ENCODE measurements at regions not wholly inside any gene's neighbourhood (a gene's known extent, or its start where the extent isn't known, plus 50 kb on each side); places are given as distances from the start of the nearest gene placed in this dataset.

- DNase-seq: no peak
Observed at GRCh38 chr2:118169359-118170005, 81.2 kb downstream of the INSIG2 start.

GRCh38 chr2:118168615-118169014 is 80.3 kb downstream of the INSIG2 start:
- no peak for DNase-seq

GRCh38 chr2:118167026-118167425 is 78.8 kb downstream of the INSIG2 start:
- no peak for DNase-seq

GRCh38 chr2:118166242-118166641 is 78.0 kb downstream of the INSIG2 start:
- DNase-seq: no peak

- no peak for DNase-seq
Observed at GRCh38 chr2:118165595-118165994, 77.3 kb downstream of the INSIG2 start.

All from activated CD8-positive, alpha-beta memory T cell treated with anti-CD3 and anti-CD28 coated beads, Interleukin-2, amount 50 U/mL, for 4 hours (primary cell).